ENCODE measurements at regions not wholly inside any gene's neighbourhood (a gene's known extent, or its start where the extent isn't known, plus 50 kb on each side); places are given as distances from the start of the nearest gene placed in this dataset.

DNA sequence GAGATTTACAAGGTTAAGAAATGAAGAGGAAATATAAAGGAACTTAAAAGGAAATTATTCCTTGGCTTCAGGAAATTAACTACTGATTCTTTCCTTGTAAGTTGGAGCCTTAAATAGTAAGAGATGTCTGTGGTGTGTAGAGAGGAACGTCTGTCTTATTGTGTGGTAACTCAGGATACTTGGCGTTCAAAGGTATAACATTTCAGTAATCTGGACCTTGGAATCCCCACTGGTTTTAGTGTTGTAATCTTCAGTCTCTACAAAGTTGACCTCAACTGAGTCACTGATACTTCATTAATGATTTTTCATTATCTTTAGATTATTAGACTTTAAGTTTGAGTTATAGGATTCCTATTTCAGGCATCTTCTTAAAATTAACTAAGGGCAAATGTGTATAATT lies 79.1 kb upstream of the LSM6 start:
- TF ChIP-seq CTCF (IDR thresholded peaks at IDR 0.05): no peak
- no peak for TF ChIP-seq POLR2A (IDR thresholded peaks at IDR 0.05)

All from esophagus squamous epithelium (tissue), 4 donors.